HCT116 (cell line): ENCODE measurements at regions not wholly inside any gene's neighbourhood (a gene's known extent, or its start where the extent isn't known, plus 50 kb on each side); places are given as distances from the start of the nearest gene placed in this dataset.

ENCODE experiments used
- CEBPB ChIP-seq: IDR thresholded peaks from 2 replicates; pipeline ENCODE4 v1.6.1; 2012; ENCODE audit warnings: low read depth
- CTCF ChIP-seq, 3 experiments: fragments of 200-600 bp in 1 of 3; sonication (generic) in 1 of 3; IDR thresholded peaks in 2 of 3; conservative IDR thresholded peaks in 1 of 3; 2 replicates each; pipeline ENCODE4 v1.5.1; 2012 to 2017; ENCODE audit warnings: low read depth in 2 of 3, low read length in 2 of 3, antibody characterized with exemption in 1 of 3, borderline replicate concordance in 1 of 3, control low read depth in 1 of 3, mild to moderate bottlenecking in 1 of 3, mixed read lengths in 1 of 3, mixed run types in 1 of 3, moderate library complexity in 1 of 3; ENCODE audit not compliant: insufficient read depth in 1 of 3
- EGR1 ChIP-seq: IDR thresholded peaks from 2 replicates; pipeline ENCODE4 v1.6.1; 2012; ENCODE audit warnings: low read depth
- EZH2 ChIP-seq: fragments of 200-600 bp; sonication (generic); IDR thresholded peaks from 2 replicates; pipeline ENCODE4 v1.6.1; 2017; ENCODE audit warnings: antibody characterized with exemption, mixed run types
- JUND ChIP-seq: IDR thresholded peaks from 2 replicates; pipeline ENCODE4 v1.6.1; 2012
- MAX ChIP-seq: IDR thresholded peaks from 2 replicates; pipeline ENCODE4 v1.6.1; 2012
- POLR2A ChIP-seq: IDR thresholded peaks from 2 replicates; pipeline ENCODE4 v1.7.0; 2011; ENCODE audit warnings: borderline replicate concordance; ENCODE audit not compliant: insufficient read depth, insufficient read length; ENCODE audit errors: extremely low read depth
- POLR2AphosphoS5 ChIP-seq: IDR thresholded peaks from 2 replicates; pipeline ENCODE4 v1.6.1; 2011; ENCODE audit warnings: mild to moderate bottlenecking, low read depth, low read length, moderate library complexity
- REST ChIP-seq: IDR thresholded peaks from 2 replicates; pipeline ENCODE4 v1.6.1; 2012; ENCODE audit warnings: low read depth
- SIN3A ChIP-seq: IDR thresholded peaks from 2 replicates; pipeline ENCODE4 v1.6.1; 2012; ENCODE audit warnings: low read depth
- SP1 ChIP-seq: IDR thresholded peaks from 2 replicates; pipeline ENCODE4 v1.6.1; 2012; ENCODE audit warnings: low read depth
- TCF7L2 ChIP-seq: IDR thresholded peaks from 2 replicates; pipeline ENCODE4 v1.7.0; 2011; ENCODE audit warnings: borderline replicate concordance, inconsistent platforms; ENCODE audit not compliant: insufficient read depth, insufficient read length; ENCODE audit errors: extremely low read depth
- YY1 ChIP-seq: IDR thresholded peaks from 2 replicates; pipeline ENCODE4 v1.6.1; 2011; ENCODE audit warnings: low read length, low read depth, moderate library complexity, mild to moderate bottlenecking; ENCODE audit not compliant: insufficient replicate concordance; ENCODE audit errors: extremely low read depth
- ZNF274 ChIP-seq: fragments of 200-500 bp; sonication (Bioruptor generic); IDR thresholded peaks from 2 replicates; pipeline ENCODE4 v1.6.1; 2014; ENCODE audit warnings: mild to moderate bottlenecking, low read depth, low read length, inconsistent platforms

GRCh38 chr11:92801685-92802084 lies 167.8 kb upstream of the MTNR1B start:
- TF ChIP-seq REST (no peak), CTCF (IDR thresholded peaks at IDR 0.05 in 2 of 3, conservative IDR thresholded peaks at IDR 0.05 in 1 of 3; ENCODE audit: borderline replicate concordance in 1 of 3, insufficient read depth in 1 of 3, low read depth in 2 of 3, low read length in 2 of 3) (no peak), SP1 (no peak), CEBPB (no peak), JUND (no peak), POLR2A (no peak), EZH2 (no peak), POLR2AphosphoS5 (no peak), TCF7L2 (no peak), EGR1 (no peak), MAX (no peak), SIN3A (no peak), YY1 (no peak), ZNF274 (no peak)
